HG03039 (cell line): ENCODE measurements at regions not wholly inside any gene's neighbourhood (a gene's known extent, or its start where the extent isn't known, plus 50 kb on each side); places are given as distances from the start of the nearest gene placed in this dataset.
"Not testable (repeated sequence)": the region's sequence is repeated elsewhere in the genome, so short reads cannot be mapped to it uniquely, and the experiment has no call there.

Experiments
- ATAC-seq: cut with Tn5 transposase; IDR thresholded peaks from one replicate; pipeline ENCODE4 v1.9.1; 2021; ENCODE audit warnings: mild to moderate bottlenecking, moderate library complexity; ENCODE audit not compliant: unreplicated experiment

DNA sequence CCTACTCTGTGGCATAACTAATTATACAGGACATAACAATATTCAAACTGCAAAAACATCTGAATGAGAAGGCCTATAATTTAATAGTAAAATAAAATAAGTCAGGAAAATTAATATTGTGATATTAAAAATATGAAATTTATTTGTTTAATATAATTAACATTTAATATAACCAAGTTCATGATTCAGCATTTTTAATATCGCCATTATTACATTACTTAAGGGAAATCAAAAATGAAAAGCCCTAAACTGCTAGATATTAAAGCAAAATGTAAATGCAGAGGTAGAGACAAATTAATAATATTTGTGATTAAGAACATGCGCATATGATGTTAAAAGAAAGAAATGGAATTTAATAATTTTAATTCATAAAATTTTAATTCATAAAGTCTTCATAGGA, 683.4 kb upstream of the EYS start:
- no peak for ATAC-seq

DNA sequence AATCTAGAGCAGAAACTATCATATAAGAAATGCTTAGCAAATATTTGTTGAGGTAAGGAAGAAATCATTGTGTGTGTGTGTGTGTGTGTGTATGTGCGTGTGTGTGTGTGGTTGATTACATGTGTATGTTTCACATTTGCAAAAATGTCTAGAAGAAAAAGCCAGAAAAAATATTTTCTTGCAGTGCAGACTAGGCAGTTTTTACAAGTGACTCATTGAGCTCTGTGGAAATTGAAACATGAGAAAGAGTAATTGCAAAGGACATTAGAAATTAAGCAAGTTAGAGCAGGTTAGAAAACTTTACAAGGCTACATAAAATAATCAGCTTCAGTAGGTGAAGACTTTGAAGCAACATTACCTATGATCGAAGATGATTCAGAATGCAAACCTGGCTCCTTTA, 669.0 kb upstream of the EYS start:
- no peak for ATAC-seq

DNA sequence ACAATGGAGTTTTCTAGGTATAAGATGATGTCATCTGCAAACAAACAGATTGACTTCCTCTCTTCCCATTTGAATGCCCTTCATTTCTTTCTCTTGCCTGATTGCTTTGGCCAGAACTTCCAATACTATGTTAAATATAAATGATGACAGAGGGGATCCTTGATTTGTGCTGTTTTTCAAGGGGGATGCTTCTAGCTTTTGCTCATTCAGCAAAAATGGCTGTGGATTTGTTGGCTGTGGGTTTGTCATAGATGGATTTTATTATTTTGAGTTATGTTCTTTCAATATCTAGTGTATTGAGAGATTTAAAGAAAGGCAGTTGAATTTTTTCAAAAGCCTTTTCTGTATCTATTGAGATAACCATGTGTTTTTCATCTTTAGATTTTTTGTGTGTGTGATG, 662.4 kb upstream of the EYS start:
- no peak for ATAC-seq

DNA sequence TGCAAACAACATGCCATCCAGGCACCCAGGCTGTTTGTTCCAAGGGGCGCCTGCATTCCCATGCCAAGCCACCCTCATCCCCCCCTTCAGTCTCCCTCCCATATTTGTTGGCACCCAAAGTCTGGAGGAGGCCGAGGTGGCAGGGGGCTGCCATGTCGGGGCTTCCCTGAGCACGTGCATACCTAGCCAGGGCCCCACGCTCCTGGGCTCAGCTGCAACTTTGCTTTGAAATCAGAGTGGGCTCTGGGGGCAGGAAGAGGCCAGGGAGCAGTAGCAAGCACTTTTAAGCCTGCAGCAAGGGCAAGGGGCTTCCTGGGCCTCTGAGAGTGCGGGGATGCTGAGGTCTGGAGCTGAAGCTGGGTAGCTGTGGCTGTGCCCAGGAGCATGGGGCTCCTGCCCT, 655.9 kb upstream of the EYS start:
- ATAC-seq = no peak

DNA sequence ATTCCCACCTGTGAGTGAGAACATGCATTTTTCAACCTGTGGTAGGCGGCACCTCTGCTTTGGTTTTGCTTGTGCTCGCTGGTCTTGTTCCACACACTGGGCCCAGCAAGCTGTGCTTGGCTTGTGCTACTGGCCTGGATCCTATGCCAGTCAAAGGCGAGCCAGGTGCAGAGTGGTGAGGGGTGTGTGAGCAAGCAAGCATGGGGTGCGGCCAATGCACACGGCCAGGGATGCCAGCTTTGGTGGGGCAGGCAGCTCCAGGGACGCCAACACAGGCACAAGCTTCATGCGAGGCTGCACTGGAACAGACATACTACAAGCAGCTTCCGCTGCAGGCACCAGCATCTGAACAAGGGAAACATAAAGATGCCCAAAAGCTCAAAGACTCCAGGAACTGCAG, 654.9 kb upstream of the EYS start:
- no peak for ATAC-seq

DNA sequence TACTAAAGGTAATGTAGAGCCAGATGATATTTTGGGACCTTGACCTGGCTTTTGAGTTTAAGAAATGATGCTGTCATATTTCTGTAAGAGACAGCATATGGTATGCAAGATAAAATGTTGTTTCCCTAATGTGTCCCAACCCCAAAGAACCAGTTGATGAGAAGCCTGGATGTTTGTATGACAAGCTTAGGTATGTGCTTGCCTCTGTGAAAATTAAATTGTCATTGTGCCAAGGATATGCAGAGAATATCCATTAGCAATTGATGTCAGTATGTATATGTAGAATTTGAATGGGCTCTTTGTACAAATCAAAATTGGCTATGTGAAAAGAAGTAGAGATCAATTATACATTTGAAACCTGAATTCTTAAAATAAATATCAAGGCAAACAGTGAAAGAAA, 650.8 kb upstream of the EYS start:
- ATAC-seq = no peak

DNA sequence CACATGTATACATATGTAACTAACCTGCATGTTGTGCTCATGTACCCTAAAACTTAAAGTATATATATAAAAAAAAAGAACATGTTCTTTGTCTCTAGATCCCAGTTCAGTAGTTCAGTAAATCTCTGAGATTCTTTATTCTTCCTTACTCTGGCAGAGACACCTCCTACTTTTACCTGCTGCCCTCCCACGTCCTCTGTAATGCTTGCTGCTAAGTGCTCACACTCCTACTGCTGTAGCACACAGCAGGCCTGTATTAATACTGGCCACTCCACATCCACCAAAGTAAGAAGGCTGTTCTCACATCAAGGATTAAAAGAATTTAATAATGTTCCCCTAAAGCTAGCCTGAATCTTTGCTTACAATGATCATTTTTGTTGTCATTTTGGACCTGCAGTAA, 648.4 kb upstream of the EYS start:
- ATAC-seq = no peak

DNA sequence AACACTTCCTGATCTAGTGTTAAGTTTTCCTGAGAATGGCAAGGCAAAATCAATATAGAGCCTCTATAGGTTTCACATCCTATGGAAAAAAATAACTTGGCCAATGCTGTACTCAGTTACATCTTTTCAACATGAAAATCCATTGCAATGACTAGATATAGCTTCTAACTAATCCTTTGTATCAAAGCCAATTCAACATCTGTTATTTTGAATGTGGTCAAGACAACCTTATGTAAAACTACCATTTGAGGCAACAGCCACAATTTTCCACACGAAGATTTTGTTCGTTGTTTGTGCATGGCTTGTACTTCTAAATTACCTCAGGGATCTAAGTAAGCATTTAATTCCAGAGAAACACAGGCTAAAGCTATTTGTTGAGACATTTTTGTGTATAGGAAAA, 637.8 kb upstream of the EYS start:
- no peak for ATAC-seq

DNA sequence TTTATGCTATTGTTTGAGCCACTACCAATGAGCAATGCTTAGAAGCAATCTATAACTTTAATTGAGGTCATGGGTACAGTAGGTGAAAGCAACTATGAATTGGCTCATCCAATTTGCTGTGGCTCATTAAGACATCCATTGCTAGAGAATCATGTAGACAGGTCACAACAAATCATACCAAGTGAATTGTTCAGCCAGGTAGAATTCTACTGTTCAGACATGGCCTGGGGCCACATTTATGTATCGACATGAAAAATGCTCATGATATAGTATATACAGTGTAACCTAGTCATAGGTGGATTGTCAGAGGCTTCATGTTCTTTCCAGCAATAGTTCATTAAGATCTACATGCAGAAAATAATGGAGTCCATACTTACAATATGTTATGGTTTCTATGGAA, 633.7 kb upstream of the EYS start:
- no peak for ATAC-seq

DNA sequence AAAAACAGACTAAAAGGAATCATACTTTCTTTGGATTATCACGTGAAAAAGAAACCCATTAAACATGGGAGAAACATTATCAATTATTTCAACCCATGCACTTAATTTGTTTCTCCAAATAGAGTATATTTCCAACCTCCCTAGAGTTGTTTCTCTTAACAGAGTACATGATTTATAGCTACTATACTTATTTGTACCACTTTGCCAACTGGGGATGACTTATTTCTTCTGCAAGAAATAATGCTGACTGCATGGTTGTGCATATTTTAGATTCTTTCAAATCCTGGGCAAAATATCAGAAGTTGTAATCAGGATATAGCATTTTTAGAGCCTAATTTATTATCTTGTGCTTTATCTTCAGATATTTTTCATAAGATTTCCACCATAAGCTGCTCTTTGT, 629.1 kb upstream of the EYS start:
- ATAC-seq = no peak

DNA sequence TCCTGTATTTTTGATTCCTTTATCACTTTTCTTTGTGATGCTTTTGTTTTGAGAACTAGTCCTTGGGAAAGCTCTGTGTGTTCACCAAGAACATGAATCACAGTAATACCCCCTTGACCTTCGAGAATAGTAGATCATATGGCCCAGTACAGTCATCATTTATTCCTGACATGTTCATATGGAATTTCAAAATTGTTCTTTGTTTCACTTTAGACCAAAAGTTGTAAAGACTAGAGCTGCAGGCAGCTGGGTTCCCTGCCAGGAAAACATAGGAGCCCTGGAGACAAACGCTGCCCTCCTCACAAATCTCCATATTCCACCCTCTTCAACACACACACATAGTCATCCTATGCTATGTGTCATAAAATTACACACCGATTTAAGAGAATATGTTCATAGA, 621.2 kb upstream of the EYS start:
- no peak for ATAC-seq

DNA sequence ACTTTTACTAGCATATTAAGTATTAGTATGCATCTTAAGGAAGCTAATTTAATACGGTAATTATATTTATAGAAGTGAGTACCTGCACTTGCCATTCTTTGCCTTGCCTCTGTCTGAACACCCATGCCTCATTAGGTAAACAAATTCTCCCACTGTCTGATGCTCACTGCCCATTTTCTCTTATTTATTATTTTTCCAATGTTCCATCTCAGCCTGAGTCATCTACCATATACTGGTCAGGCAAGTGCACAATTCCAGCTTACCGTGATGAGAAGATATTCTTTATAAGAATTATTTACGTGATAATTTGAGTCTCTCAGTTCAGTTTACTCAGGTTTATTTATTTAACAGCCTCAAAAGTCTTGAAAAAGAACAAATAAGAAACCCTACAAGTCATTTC, 619.2 kb upstream of the EYS start:
- no peak for ATAC-seq

DNA sequence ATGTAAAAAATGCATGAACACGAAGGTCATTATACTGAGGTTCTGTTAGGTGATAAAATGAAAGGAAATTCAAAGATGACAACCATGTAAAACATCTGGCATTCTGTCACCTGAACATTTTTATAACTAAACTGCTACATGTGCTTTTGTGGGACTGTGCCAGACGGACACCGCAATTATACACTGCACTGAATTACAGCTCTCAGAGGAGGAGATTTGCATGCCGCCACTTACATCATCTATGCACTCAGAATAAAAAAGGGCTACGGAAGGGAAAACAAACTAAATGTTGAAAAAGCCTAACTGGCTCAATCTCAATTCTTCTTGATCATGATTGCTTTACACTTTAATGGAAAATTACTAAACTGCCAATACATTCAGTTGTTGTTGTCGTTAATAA, 614.0 kb upstream of the EYS start:
- ATAC-seq = no peak

DNA sequence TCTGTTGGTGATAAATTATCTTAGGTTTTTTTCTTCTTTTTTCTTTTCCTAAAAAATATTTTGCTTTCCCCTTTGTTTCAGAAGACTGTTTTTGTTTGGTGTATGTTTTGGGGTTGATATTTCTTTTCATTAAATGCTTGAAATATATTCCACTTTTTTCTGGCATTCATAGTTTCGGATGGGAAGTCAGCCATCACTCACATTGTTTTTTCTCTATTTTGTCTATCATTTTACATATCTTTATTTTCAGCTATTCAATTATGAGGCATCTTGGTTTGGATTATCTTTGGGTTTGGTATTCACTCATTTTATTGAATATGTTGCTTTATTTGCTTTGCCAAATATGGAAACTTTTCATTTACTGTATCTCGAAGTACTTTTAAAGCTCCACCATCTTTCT, 600.5 kb upstream of the EYS start:
- ATAC-seq = no peak

DNA sequence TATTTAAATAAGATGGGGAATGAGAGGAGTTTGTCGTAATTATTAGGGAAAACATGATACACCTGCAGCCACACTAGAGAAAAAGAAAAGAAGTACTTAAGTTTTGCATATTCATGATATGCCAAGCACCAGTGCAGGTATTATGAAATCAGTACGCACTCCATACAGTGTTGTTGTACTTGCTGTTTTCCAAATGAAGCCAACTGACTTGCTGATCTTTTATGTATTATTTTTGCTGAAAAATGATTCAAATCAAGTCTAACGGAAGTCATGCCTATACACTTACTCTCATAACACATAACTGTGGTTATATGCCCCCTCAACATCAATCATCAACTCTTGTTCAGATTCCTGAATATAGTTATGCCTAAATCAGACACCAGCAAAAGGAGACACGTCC, 584.9 kb upstream of the EYS start:
- ATAC-seq = no peak

DNA sequence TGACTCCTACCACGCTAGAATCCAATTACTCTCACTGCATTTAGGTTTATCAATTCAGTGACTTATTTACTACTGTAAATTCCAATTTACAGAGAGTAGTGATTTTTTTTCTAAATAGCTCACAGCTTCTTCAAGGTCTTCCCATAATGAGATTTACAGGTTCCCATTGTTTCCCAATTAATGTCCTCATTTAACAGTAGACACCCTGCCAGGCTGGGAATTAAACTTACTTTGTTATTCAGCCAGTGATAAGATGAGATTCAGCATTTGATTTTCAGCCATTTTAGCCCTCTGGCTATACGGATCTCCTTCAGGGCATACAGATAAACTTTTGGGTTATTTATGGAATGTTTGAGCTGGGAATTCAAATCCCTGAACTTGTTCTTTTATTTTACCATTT, 582.9 kb upstream of the EYS start:
- ATAC-seq = no peak

DNA sequence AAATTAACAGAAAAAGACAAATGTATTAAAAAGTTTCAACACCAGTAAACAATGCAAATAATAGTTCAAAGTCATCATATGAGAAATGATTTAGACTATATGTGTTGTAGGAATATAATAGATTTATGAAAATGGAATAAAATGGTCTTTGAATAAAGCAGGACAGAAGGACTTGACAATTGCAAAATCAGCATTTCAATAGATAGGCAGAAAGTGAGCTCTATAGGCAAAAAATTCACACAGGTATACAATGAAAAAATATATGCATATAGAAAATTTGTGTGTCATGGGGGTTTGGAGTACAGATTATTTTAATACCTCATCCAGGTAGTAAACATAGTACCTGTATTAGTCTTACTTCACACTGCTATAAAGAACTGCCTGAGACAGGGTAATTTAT, 571.1 kb upstream of the EYS start:
- ATAC-seq = no peak

DNA sequence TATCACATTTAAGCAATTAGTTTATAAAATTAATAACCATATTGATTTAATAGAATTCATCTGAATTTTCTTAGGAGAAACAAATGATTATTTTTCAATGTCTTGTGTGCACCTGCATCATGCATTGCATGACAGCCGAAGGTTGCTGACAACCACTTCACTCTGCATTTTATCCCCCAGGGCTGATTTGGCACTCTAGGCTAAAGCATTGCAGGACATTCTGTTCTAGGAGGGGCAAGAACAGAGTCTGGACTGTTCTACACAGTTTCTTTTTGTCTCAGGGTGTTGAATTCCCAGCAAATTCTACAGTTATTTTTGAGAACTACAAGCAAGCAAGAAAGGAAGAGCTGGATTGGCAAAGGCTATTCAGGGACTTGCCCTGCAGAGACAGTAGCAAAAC, 570.4 kb upstream of the EYS start:
- no peak for ATAC-seq

DNA sequence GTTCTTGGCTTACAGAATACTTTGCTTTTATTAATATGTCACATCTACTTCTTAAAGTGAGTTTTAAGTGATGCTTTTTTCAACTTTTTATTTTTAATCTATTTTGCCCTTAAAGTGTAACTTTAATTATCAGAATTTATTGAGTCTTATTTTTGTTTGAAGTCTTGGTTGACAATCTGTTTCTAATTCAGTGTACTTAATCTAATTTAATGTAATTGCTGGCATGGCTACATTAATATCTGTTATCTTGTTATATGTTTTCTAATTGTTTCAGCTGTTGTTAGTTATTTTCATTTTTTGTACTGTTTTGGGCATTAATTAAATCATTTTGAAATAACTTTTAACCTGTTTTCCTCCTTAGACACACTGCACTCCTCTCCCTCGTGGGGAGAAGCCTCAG, 558.7 kb upstream of the EYS start:
- no peak for ATAC-seq

DNA sequence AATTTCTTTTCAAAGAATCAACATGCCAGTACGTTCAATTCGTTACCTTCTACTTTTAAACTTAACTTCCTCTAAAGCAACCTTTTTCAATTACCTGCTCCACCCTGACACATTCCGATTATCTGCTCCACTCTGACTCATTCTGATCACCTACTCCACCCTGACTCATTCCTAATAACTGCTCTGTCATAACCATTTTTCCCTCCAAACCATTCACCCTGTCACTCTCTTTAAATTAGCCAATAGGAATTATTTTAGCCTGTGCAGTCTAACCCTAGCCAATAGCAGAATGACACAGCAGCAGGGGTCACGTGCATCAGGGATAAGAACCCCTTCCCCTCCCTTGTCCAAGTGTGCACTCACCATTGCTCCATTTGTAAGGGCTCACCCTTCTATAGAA, 557.4 kb upstream of the EYS start:
- ATAC-seq = no peak

DNA sequence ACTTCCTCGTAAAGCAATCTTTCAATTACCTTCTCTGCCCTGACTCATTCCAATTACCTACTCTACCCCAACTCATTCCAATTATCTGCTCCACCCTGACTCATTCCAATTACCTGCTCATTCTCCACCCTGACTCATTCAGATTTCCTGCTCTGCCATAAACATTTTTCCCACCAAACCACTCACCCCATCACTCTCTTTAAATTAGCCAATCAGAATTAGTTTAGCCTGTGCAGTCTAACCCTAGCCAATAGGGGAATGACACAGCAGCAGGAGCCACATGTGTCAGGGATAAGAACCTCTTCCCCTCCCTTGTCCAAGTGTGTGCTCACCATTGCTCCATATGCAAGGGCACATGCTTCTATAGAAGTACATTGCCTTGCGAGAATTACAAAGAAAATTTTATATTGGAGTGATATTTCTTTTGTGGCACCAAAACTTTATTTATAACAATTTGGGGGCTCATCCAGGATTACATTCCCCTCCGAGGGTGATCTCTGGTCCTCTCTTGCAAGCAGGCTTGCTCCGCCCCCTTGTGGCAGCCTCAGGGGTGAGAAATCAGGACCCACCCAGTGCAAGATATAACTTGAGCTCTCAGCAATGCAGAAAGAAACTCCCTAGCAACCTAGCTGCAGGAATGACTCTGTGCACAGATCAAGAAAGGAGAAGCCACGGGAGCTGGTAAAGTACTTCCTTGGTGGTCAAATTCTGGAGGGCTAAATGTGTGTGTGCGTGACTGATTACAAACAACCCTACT, 551.9 kb upstream of the EYS start:
- ATAC-seq = not testable (repeated sequence)

DNA sequence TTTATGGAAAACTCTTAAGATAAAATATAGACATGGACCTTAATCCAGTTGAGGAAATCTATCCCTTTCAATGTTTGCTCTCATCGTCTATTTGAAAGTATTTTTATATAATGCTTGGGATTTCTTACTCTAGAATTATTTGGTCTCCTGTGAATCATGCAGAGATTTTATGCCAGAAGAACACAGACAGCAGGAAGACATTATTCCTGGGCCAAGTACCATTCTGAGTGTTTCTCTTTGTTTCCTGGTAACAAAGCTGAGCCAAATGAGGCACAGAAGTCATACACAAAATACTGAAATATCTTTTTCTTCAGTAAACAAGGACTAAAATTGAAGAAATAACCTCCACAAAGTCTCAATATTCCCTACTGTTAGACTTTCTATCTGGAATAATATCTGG, 538.2 kb upstream of the EYS start:
- no peak for ATAC-seq

DNA sequence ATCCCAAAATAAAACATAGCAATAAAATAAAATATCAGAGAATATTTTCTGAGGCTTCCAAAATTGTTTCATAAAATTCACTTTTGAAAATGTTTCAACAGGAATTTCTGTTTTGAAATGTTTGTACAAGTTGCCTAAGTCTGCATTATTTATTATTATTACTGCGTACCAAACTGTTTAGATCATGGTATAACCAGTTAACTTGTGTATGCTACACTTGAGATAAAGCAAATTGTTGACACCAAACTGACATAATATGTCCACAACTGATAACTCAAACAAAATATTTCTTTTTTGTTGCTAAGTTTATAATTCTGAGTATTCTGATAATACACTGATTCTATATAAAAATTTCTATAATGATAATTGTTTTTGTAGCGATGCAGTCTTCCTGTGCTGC, 531.8 kb upstream of the EYS start:
- ATAC-seq = no peak

DNA sequence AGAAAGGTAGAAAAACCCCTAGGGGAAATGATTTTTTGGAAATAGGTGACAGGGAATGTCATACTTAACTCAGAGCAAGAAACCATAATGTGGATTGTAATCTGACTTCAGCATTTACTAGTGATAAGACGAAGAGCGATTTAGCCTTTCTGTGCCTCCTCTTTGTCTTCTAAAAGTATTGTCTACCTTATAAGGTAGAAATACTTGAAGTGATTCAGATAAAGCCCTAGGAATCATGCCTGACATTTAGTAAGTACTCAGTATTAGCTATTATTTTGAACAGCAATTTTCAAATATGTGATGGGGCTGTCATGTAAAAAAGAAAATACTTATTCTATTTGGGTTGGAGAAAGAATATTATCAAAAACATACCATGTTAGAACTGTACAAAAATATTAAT, 525.9 kb upstream of the EYS start:
- ATAC-seq = no peak
